HL-60 (cell line): ENCODE measurements at regions not wholly inside any gene's neighbourhood (a gene's known extent, or its start where the extent isn't known, plus 50 kb on each side); places are given as distances from the start of the nearest gene placed in this dataset.
"Not testable (repeated sequence)": the region's sequence is repeated elsewhere in the genome, so short reads cannot be mapped to it uniquely, and the experiment has no call there.

Experiments
- DNase-seq, 2 experiments: peaks; one replicate each; pipeline ENCODE4 v3.0.0-alpha.2; 2010 to 2020; ENCODE audit warnings: low read depth in 1 of 2, low spot score in 1 of 2
- H3K27ac ChIP-seq: fragments of 250-450 bp; sonication (Bioruptor Pico); replicated peaks from 2 replicates; pipeline ENCODE4 v1.5.1; 2020; ENCODE audit warnings: mild to moderate bottlenecking, moderate library complexity
- H3K27me3 ChIP-seq: fragments of 250-450 bp; sonication (Bioruptor Pico); 2 replicates; pipeline ENCODE4 v1.5.1; 2021; ENCODE audit warnings: mild to moderate bottlenecking, moderate library complexity; ENCODE audit not compliant: insufficient read depth, poor library complexity, severe bottlenecking
- H3K4me3 ChIP-seq: replicated peaks from 2 replicates; pipeline ENCODE4 v1.5.1; 2011; ENCODE audit warnings: mild to moderate bottlenecking, control low read depth, low read length; ENCODE audit not compliant: insufficient read depth
- CTCF ChIP-seq: IDR thresholded peaks from one replicate; pipeline ENCODE4 v1.5.1; 2011; ENCODE audit warnings: low read length, control low read depth, inconsistent platforms; ENCODE audit not compliant: insufficient read depth
- GABPA ChIP-seq: IDR thresholded peaks from 2 replicates; pipeline ENCODE4 v1.6.1; 2012; ENCODE audit warnings: low read depth
- POLR2AphosphoS5 ChIP-seq: IDR thresholded peaks from 2 replicates; pipeline ENCODE4 v1.6.1; 2012; ENCODE audit warnings: low read depth
- REST ChIP-seq: IDR thresholded peaks from 2 replicates; pipeline ENCODE4 v1.6.1; 2012; ENCODE audit warnings: low read depth; ENCODE audit not compliant: insufficient replicate concordance
- SPI1 ChIP-seq: IDR thresholded peaks from 2 replicates; pipeline ENCODE4 v1.6.1; 2012; ENCODE audit warnings: low read depth, mild to moderate bottlenecking, borderline replicate concordance

- Histone ChIP-seq H3K27ac (no peak overlapping the region), H3K4me3 (no peak overlapping the region), H3K27me3 (no peaks in the 10 kb centered on the region)
- no peak for TF ChIP-seq SPI1
- no peak for TF ChIP-seq GABPA
- no peak for TF ChIP-seq CTCF
- TF ChIP-seq REST = no peak
- no peak for TF ChIP-seq POLR2AphosphoS5
- DNase-seq = no peak
Observed at GRCh38 chr3:145698749-145699148, 462.2 kb downstream of the PLOD2 start.

- no peak overlapping the region for H3K27ac ChIP-seq
- no peaks in the 10 kb centered on the region for H3K27me3 ChIP-seq
- no peak overlapping the region for H3K4me3 ChIP-seq
- TF ChIP-seq POLR2AphosphoS5 = no peak
- no peak for TF ChIP-seq CTCF
- no peak for TF ChIP-seq REST
- TF ChIP-seq GABPA = no peak
- no peak for TF ChIP-seq SPI1
- DNase-seq = no peak
Observed at GRCh38 chr3:145704020-145704419, 457.0 kb downstream of the PLOD2 start.

- H3K27ac ChIP-seq, H3K27me3 ChIP-seq, DNase-seq, H3K4me3 ChIP-seq: not testable (repeated sequence)
Observed at GRCh38 chr3:145709779-145710178, 451.2 kb downstream of the PLOD2 start.

- Histone ChIP-seq H3K4me3 (no peak overlapping the region), H3K27ac (no peak overlapping the region), H3K27me3 (no peaks in the 10 kb centered on the region)
- no peak for DNase-seq
- TF ChIP-seq REST (no peak), GABPA (no peak), SPI1 (no peak), CTCF (no peak), POLR2AphosphoS5 (no peak)
Observed at GRCh38 chr3:145716519-145716918, 444.5 kb downstream of the PLOD2 start.
